ENCODE measurements at regions not wholly inside any gene's neighbourhood (a gene's known extent, or its start where the extent isn't known, plus 50 kb on each side); places are given as distances from the start of the nearest gene placed in this dataset.
"Not testable (repeated sequence)": the region's sequence is repeated elsewhere in the genome, so short reads cannot be mapped to it uniquely, and the experiment has no call there.

DNA sequence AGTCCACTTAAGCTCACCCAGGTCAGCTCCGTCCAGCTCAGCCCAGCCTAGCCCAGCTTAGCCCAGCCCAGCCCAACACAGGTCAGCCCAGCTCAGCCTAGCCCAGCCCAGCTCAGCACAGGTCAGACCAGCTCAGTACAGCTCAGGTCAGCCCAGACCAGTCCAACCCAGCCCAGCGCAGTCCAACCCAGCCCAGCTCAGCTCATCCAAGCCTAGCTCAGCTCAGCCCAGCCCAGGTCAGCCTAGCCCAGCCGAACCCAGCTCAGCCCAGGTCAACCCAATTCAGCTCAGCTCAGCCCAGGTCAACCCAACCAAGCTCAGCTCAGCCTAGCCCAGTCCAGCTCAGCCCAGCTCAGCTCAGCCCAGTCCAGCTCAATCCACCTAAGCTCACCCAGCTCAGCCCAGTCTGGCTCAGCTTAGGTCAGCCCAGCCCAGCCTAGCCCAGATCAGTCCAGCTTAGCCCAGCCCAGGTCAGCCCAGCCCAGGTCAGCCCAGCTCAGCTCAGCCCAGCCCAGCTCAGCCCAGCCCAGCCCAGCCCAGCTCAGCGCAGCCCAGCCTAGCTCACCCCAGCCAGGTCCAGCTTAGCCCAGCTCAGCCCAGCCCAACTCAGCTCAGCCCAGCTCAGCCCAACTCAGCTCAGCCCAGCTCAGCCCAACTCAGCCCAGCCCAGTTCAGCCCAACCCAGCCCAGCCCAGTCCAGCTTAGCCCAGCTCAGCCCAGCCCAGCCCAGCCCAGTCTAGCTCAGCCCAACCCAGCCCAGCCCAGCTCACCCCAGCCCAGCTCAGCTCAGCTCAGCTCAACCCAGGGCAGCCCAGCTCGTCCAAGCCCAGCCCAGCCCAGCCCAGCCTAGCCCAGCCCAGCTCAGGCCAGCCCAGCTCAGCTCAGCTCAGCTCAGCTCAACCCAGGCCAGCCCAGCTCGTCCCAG is 184.0 kb downstream of the TMEM121 start:
- DNase-seq, result no peak

- no peak for DNase-seq
Observed at GRCh38 chr14:105711044-105711620, 184.7 kb downstream of the TMEM121 start.

DNA sequence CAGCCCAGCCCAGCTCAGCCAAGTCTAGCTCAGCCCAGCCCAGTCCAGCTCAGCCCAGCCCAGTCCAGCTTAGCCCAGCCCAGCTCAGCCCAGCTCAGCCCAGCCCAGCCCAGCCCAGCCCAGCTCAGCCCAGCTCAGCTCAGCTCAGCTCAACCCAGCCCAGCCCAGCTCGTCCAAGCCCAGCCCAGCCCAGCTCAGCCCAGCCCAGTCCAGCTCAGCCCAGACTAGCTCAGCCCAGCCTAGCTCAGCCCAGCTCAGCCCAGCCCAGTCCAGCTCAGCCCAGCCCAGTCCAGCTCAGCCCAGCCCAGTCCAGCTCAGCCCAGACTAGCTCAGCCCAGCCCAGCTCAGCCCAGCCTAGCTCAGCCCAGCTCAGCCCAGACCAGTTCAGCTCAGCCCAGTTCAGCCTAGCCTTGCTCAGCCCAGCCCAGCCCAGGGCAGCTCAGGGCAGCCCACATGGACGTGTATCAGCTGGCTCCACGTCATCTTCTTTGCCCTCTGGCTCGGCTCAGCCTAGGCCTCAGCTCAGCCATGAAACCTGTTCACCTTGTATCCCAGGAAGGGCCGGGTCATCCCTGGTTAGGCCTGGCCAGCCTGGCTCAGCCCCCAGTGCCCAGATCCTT is 185.6 kb downstream of the TMEM121 start:
- no peak for DNase-seq

DNA sequence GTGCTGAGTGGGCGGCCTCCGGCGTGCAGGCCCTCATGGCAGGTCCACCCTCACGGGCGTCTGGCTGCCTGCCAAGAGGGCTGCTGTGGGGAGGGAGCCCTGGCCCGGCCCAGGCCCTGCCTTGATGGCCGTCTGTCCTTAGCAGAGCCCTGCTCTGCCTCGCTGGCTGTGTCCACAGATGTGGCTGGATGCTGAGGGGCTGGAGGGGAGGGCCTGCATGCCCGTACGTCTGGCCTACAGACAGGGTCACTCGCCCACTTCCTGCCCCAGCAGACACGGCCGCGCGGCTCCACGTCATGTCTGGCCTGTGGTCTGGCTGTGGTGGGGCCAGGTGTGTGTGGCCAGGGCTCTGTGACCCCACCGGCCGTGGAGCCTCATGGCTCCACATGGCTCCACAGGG is 186.3 kb downstream of the TMEM121 start:
- not testable (repeated sequence) for DNase-seq

DNA sequence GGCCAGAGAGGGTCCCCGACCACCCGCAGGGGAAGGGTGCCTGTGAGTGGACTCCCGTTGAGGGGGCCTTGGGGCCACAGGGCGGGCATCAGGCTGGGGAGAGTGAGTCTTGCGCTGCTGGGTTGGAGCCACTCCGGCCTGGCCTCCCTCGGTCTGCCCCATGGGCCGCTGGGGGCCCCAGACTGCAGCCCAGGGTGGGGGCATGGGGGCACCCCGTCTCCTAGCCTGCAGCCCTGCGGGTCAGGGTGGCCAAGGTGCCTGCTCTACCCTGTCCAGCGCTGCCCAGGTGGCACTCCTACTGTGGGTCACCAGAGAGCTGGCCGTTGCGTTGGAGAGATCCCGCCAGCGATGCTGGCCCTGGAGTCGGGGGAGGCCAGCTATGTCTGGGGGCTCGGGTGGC is 186.8 kb downstream of the TMEM121 start:
- not testable (repeated sequence) for DNase-seq

DNA sequence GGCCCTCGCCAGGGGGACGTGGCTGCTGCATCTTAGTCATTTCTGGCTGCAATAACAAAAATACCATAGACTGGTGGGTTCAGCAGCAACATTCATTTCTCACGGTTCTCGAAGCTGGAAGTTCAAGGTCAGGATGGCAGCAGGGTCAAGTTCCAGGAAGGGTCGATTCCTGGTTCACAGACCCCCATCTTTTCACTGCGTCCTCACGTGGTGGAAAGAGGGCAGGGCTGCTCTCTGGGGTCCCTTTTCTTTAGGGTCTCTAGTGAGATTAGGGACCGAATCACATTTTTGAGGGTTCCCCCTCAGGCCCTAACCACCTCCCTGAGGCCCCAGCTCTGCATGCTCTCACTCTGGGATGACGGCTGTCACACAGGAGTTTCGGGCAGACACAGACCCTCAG is 187.5 kb downstream of the TMEM121 start:
- not testable (repeated sequence) for DNase-seq

- not testable (repeated sequence) for DNase-seq
Observed at GRCh38 chr14:105718787-105719186, 192.4 kb downstream of the TMEM121 start.

DNA sequence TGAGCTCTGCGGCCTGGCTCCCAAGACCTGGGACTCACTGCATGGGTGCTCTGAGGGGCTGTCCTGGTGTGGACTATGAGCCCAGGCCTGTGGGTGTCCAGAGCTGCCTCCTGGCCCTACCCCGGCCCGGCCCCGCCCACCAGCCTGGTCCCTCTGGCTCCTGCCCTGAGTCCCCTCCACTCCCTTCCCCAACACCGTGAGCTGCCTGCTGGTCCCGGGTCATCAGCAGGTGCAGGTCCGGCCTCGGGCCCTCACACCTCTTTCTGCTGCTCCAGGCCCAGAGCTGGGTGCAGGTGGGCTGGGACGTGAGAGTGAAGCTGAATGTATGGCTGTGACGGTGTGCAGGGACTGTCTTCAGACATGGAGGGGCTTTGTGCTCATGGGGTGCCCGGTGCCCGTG is 193.7 kb downstream of the TMEM121 start:
- DNase-seq, result not testable (repeated sequence)

DNA sequence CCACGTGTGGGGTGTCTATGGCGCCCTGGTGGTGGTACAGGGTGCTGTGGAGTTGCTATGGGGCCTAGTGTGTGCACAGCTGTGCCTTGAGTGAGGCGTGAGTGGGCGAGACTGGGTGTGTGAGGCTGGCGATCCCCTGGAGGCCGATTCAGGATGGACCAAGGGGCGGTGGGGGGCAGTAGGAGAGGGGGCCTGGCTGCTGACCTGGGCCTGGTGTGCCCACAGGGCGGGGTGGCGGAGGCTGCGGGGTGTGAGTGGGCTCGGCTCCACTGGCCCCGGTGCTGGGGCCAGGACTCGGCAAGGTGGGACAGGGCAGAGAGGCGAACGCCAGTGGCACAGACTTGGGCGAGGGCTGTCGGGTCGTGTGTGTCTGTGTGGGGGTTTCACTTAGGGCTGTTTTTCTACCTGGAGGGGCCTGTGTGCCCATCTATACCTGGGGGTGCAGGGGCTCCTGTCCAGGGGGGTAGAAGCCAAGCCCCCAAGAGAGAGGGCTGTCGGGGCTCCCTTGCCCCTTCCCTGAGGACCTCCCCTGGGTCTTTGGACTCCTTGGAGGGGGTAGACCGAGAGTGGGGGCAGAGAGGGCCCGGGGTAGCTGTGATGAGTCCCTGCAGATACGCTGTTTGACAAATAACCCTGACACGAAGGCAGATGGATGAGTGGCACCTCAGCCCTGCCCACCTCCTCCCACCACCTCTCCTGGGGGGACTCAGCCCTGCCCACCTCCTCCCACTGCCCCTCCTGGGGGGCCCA is 194.6 kb downstream of the TMEM121 start:
- not testable (repeated sequence) for DNase-seq

DNA sequence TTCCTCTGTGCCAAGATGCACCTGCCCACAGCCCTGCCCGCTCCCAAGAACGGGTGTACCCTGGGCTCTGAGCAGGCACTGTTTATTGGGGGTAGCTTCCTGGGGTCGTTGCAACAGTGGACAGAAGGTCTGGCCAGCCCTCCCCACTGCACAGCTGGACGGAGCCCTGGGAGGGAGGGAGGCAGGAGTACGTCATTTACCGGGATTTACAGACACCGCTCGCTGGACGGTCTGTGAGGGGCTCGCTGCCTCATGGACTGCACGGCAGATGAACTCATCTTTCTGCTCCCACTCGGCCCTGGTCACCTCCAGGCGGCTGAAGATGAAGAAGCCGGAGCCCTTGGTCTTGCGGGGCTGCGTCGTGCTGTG is 195.2 kb downstream of the TMEM121 start:
- DNase-seq, result not testable (repeated sequence)

- DNase-seq, result not testable (repeated sequence)
Observed at GRCh38 chr14:105721996-105722709, 195.8 kb downstream of the TMEM121 start.

- DNase-seq, result not testable (repeated sequence)
Observed at GRCh38 chr14:105723271-105723670, 196.9 kb downstream of the TMEM121 start.

- DNase-seq, result not testable (repeated sequence)
Observed at GRCh38 chr14:105723776-105724175, 197.4 kb downstream of the TMEM121 start.

DNA sequence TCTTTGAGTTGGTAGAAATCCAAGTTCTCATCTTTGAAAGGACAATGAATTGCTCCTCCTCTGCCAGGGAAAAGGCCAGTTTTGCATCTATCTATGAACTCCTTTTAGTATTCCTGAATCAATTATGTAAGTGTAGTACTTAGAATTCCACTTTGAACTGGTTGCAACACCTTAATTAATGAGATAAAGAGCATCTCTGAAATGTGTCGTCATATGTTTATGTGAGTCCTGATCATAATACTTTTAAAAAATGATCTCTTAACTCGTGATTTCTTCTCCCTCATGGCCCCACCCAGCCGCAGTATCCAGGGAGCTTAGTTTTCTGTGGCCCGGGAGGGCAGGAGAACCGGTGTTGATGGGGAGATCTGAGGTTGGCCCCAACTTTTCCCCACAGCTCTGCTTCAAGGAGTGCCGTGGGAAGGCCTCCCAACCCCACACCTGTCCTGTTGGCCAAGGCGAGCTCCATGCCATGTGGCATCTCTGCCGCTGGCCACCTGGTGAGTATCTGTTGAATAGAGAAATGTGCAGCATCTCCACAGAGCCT is 203.5 kb downstream of the TMEM121 start:
- DNase-seq, result not testable (repeated sequence)

DNA sequence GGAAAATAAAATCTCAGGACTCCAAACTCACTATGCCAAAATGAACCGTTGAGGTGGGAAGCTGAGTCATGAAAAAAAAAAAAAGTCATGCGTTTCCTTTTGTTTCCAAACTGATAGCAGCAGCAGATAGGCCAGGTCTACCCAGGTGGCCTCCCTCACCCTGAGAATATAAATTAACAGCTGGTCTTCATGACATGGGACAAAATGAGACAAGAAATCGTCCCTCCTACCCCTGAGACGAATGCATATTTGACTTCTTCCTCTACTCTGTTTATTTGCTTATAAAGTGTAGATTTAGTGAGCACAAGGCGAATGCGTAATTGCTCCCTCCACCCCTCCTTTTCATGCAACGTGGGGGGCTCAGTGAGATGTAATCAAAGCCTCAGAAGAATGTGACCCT is 204.3 kb downstream of the TMEM121 start:
- not testable (repeated sequence) for DNase-seq

- DNase-seq, result not testable (repeated sequence)
Observed at GRCh38 chr14:105731221-105731985, 205.0 kb downstream of the TMEM121 start.

GRCh38 chr14:105733081-105734065 is 207.0 kb downstream of the TMEM121 start:
- DNase-seq, result no peak

DNA sequence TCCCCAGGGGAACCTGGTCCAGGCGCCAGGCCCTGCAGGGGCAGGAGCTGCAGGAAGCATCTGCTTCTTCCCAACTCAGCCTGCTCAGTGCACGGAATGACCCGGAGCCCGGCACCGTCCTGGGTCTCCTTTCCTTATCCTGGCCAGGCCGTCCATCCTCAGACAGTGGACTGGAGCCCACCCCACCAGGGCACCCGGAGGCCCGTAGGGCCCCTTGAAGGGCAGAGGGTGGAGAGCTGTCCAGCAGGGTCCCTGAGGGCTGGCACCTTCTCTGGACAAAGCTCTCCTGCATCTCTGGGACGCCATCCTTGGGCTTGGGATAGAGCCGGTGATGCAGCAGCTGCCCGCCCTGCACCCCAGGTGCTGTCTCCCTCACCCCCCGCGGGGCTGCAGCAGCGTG is 207.9 kb downstream of the TMEM121 start:
- not testable (repeated sequence) for DNase-seq

DNA sequence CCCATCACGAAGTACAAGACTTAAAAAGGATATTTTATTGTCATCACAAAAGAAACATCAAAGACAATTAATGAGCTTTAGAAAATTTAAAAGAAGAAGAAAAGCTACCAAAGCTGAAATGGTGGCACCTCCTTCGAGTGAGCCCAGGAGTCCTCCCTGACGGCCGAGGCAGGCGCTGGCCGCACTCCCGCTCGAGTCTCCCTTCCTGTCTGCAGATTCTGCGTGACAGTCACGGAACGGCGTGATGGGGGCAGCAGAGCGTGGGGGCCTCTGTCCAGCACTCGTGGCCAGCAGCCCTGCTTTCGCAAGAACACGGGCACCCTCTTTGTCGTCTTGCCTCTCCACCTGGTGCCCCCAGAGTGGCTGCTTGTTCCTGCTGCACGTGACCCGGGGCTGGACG is 209.9 kb downstream of the TMEM121 start:
- not testable (repeated sequence) for DNase-seq

All from left kidney (tissue), 1 donor.